GM12878 (cell line): ENCODE measurements at regions not wholly inside any gene's neighbourhood (a gene's known extent, or its start where the extent isn't known, plus 50 kb on each side); places are given as distances from the start of the nearest gene placed in this dataset.

ENCODE experiments used
- ATAC-seq: fragments of 200-7000 bp; cut with Tn5 transposase; 3 replicates; pipeline ENCODE4 v1.9.1; 2020; ENCODE audit warnings: mild to moderate bottlenecking, moderate library complexity
- BruUV-seq: library from RNA; stranded (reverse); fragments of 400-500 nt; replicated peaks from 2 replicates; lab custom pipeline; 2021; lab: Mats Ljungman, UMichigan
- CTCF ChIA-PET: fragments of 300-600 bp; sonication (Branson Sonifier 250); formaldehyde crosslinking; extraction: SDS; loops from one replicate; lab custom pipeline; 2021; ENCODE audit warnings: inconsistent platforms; lab: Yijun Ruan, JAX
- POLR2A ChIA-PET: fragments of 350-600 bp; formaldehyde crosslinking; extraction: SDS; loops from one replicate; lab custom pipeline; 2021; ENCODE audit warnings: inconsistent platforms; lab: Charles Lee
- RAD21 ChIA-PET: fragments of 300-600 bp; sonication (Branson Sonifier 250); formaldehyde crosslinking; loops from one replicate; lab custom pipeline; 2023; ENCODE audit warnings: antibody characterized with exemption; ENCODE audit not compliant: unreplicated experiment; lab: Charles Lee
- SMC1A ChIA-PET: fragments of 300-600 bp; sonication (Branson Sonifier 250); formaldehyde crosslinking; loops from one replicate; lab custom pipeline; 2023; ENCODE audit not compliant: unreplicated experiment, uncharacterized antibody; lab: Charles Lee
- DNase-seq: peaks from one replicate; pipeline ENCODE4 v3.0.0-alpha.2; 2011; ENCODE audit warnings: low read depth, low spot score
- FAIRE-seq: peaks from 3 replicates; lab custom pipeline; 2011; peaks lifted over from hg19 to GRCh38; lab: Jason Lieb, UNC
- H2AFZ ChIP-seq: 2 replicates; pipeline ENCODE4 v1.6.0; 2011; ENCODE audit warnings: low read depth, low read length, control low read depth; ENCODE audit not compliant: control insufficient read depth
- H3K27ac ChIP-seq: 2 replicates; pipeline ENCODE4 v1.5.1; 2011; ENCODE audit warnings: control low read depth; ENCODE audit not compliant: control insufficient read depth, insufficient read depth
- H3K27me3 ChIP-seq, 2 experiments: replicated peaks in 1 of 2; 2 replicates each; pipeline versions ENCODE4 v1.6.0 to v1.6.1; 2011; ENCODE audit warnings: low read length in 1 of 2; ENCODE audit not compliant: control insufficient read depth in 2 of 2, insufficient read depth in 2 of 2
- H3K36me3 ChIP-seq, 2 experiments: 2 replicates each; pipeline ENCODE4 v1.5.1; 2011; ENCODE audit warnings: low read length in 1 of 2; ENCODE audit not compliant: control insufficient read depth in 2 of 2, insufficient read depth in 2 of 2
- H3K4me1 ChIP-seq: 2 replicates; pipeline ENCODE4 v1.6.1; 2011; ENCODE audit warnings: mild to moderate bottlenecking, low read length, moderate library complexity, mixed read lengths; ENCODE audit not compliant: control insufficient read depth, insufficient read depth
- H3K4me2 ChIP-seq: 2 replicates; pipeline ENCODE4 v1.6.0; 2011; ENCODE audit warnings: control low read depth; ENCODE audit not compliant: control insufficient read depth, insufficient read depth
- H3K4me3 ChIP-seq: fragments of 200-600 bp; sonication (generic); 2 replicates; pipeline ENCODE4 v1.5.1; 2016
- H3K79me2 ChIP-seq: 2 replicates; pipeline ENCODE4 v1.6.0; 2011; ENCODE audit warnings: low read length; ENCODE audit not compliant: control insufficient read depth, insufficient read depth
- H3K9ac ChIP-seq: 2 replicates; pipeline ENCODE4 v1.8.0; 2011; ENCODE audit warnings: low read length, control low read depth, mixed read lengths; ENCODE audit not compliant: control insufficient read depth, insufficient read depth
- H3K9me3 ChIP-seq: replicated peaks from 3 replicates; pipeline ENCODE4 v1.5.1; 2011; ENCODE audit warnings: mild to moderate bottlenecking, low read length; ENCODE audit not compliant: control insufficient read depth, insufficient read depth
- H4K20me1 ChIP-seq: 2 replicates; pipeline ENCODE4 v1.6.0; 2011; ENCODE audit not compliant: control insufficient read depth, insufficient read depth
- CREB1 ChIP-seq: IDR thresholded peaks from 2 replicates; pipeline ENCODE4 v1.6.1; 2012; ENCODE audit warnings: low read depth, mild to moderate bottlenecking, inconsistent platforms
- CTCF ChIP-seq, 3 experiments: IDR thresholded peaks in 2 of 3; conservative IDR thresholded peaks in 1 of 3; 2 replicates each; pipeline ENCODE4 v1.5.1; 2011; ENCODE audit warnings: low read depth in 3 of 3, low read length in 3 of 3, mild to moderate bottlenecking in 3 of 3, control low read depth in 2 of 3, moderate library complexity in 2 of 3, inconsistent platforms in 1 of 3, mixed read lengths in 1 of 3; ENCODE audit not compliant: control insufficient read depth in 2 of 3, insufficient read depth in 1 of 3; ENCODE audit errors: extremely low read depth in 1 of 3
- ELK1 ChIP-seq: IDR thresholded peaks from 2 replicates; pipeline ENCODE4 v1.6.1; 2012; ENCODE audit warnings: low read depth, low read length, improper control_type of control experiment
- EZH2 ChIP-seq: IDR thresholded peaks from 2 replicates; pipeline ENCODE4 v1.6.1; 2012; ENCODE audit warnings: low read depth, mild to moderate bottlenecking, control low read depth, inconsistent platforms, low read length, borderline replicate concordance; ENCODE audit not compliant: control insufficient read depth
- ZBED1 ChIP-seq: IDR thresholded peaks from 2 replicates; pipeline ENCODE4 v1.6.1; 2016; ENCODE audit warnings: borderline replicate concordance
- ZNF384 ChIP-seq: IDR thresholded peaks from 2 replicates; pipeline ENCODE4 v1.6.1; 2012; ENCODE audit warnings: low read depth, mild to moderate bottlenecking, low read length, improper control_type of control experiment, borderline replicate concordance
- WGBS: methylation state at CpG from one replicate; pipeline ENCODE4 v1.1.6; 2016; ENCODE audit warnings: low lambda C conversion rate; ENCODE audit not compliant: insufficient replicate concordance, insufficient coverage; ENCODE audit errors: missing lambda C conversion rate; 5-methylcytosine and 5-hydroxymethylcytosine counted together
- in situ Hi-C: fragments of 300-500 bp; cut with MboI; formaldehyde crosslinking; loops from 9 replicates; pipeline ENCODE4 v1.14.3; 2018; ENCODE audit warnings: mixed read lengths
- intact Hi-C: fragments of 100-400 bp; cut with micrococcal nuclease; formaldehyde crosslinking; loops from one replicate; pipeline ENCODE4 v1.14.2; 2022; ENCODE audit not compliant: unreplicated experiment

- Histone ChIP-seq H3K27ac (no peak overlapping the region), H2AFZ (no peak overlapping the region), H3K4me2 (no peak overlapping the region), H3K9ac (no peak overlapping the region), H4K20me1 (no peaks in the 10 kb centered on the region), H3K36me3 (no peaks in the 10 kb centered on the region), H3K4me3 (no peak overlapping the region), H3K27me3 (peaks cover 0 to 3% of the 10 kb centered on the region in 2 experiments; a peak in 2 of 4 replicates), H3K9me3 (no peaks in the 10 kb centered on the region), H3K4me1 (no peaks in the 10 kb centered on the region), H3K79me2 (no peaks in the 10 kb centered on the region)
- intact Hi-C loops (no loop called here), in situ Hi-C loops (no loop called here)
- TF ChIP-seq CTCF (IDR thresholded peaks at IDR 0.05 in 2 of 3, conservative IDR thresholded peaks at IDR 0.05 in 1 of 3; ENCODE audit: control insufficient read depth in 2 of 3, extremely low read depth in 1 of 3, insufficient read depth in 1 of 3, low read depth in 3 of 3, low read length in 3 of 3) (0 out of 6 replicates have a peak, but pooled peaks of 1 of the 3 experiments have one; percentile 1), CREB1 (no peak)
- BruUV-seq, result no TSS peak
- POLR2A ChIA-PET, result no interaction called here
- no peak for DNase-seq
- ATAC-seq, result no peak
- WGBS, result 0% methylated on average over 2 of the region's 2 CpGs
- CTCF ChIA-PET, result no interaction called here
- no peak for FAIRE-seq
- SMC1A ChIA-PET, result no interaction called here
- RAD21 ChIA-PET, result no interaction called here
These were observed 86.9 kb upstream of the GDNF start for GRCh38 chr5:37926732-37927131.

GRCh38 chr5:37921452-37921851, 81.6 kb upstream of the GDNF start:
- no peak overlapping the region for H3K27ac ChIP-seq
- DNase-seq, result no peak
- H2AFZ ChIP-seq, result no peak overlapping the region
- ChIA-PET CTCF (no interaction called here), POLR2A (no interaction called here), RAD21 (no interaction called here), SMC1A (no interaction called here)
- in situ Hi-C loops (no loop called here), intact Hi-C loops (no loop called here)
- FAIRE-seq, result no peak
- no peaks in the 10 kb centered on the region for H4K20me1 ChIP-seq
- H3K4me1 ChIP-seq, result no peaks in the 10 kb centered on the region
- no TSS peak for BruUV-seq
- H3K9me3 ChIP-seq, result no peaks in the 10 kb centered on the region
- H3K4me2 ChIP-seq, result no peak overlapping the region
- no peak overlapping the region for H3K4me3 ChIP-seq
- H3K79me2 ChIP-seq, result no peaks in the 10 kb centered on the region
- no peak overlapping the region for H3K9ac ChIP-seq
- no peaks in the 10 kb centered on the region for H3K36me3 ChIP-seq
- no peak for ATAC-seq
- H3K27me3 ChIP-seq, result peaks cover 0 to under 1% of the 10 kb centered on the region in 2 experiments; a peak in 2 of 4 replicates
- TF ChIP-seq ZBED1 (no peak), ZNF384 (no peak), ELK1 (no peak), EZH2 (no peak)
- 0% methylated on average over 1 of the region's 1 CpG for WGBS
